Esophagus squamous epithelium (tissue), 4 donors: ENCODE measurements at regions not wholly inside any gene's neighbourhood (a gene's known extent, or its start where the extent isn't known, plus 50 kb on each side); places are given as distances from the start of the nearest gene placed in this dataset.

Source experiments
- POLR2A ChIP-seq, 4 donors: fragments of 450-650 bp; IDR thresholded peaks; one replicate each; pipeline ENCODE4 v1.6.1; 2017; ENCODE audit warnings: antibody characterized with exemption in 4 of 4, mild to moderate bottlenecking in 4 of 4, moderate library complexity in 3 of 4
- TF ChIP-seq, protein P1 (sequence below), 6 experiments: fragments of 450-650 bp in 4 of 6; fragments of 200-600 bp in 2 of 6; sonication (generic) in 2 of 6; IDR thresholded peaks; one replicate each; pipeline ENCODE4 v1.5.1; 2016 to 2019; ENCODE audit warnings: antibody characterized with exemption in 6 of 6, mild to moderate bottlenecking in 4 of 6, moderate library complexity in 4 of 6

DNA sequence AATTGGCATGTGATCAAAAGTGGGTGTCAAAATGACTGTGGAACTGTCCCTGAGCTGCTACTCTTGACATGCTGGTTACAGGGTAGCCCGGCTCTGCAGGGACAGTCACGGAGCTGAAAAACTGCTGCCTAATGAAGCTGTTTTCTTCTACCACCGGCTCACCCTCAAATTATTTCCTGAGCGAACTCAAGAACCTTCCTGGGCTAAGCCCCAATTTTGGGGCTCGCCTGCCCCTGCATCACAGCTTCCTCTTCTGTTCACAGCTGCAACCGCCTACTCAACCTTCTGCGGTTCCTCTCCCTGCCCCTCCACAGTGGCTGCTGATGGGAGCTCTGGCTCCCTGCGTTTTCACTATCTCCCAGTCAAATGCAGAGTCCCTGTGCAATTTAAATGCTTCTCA lies 110.8 kb upstream of the MLN start:
- TF ChIP-seq, protein P1, sequence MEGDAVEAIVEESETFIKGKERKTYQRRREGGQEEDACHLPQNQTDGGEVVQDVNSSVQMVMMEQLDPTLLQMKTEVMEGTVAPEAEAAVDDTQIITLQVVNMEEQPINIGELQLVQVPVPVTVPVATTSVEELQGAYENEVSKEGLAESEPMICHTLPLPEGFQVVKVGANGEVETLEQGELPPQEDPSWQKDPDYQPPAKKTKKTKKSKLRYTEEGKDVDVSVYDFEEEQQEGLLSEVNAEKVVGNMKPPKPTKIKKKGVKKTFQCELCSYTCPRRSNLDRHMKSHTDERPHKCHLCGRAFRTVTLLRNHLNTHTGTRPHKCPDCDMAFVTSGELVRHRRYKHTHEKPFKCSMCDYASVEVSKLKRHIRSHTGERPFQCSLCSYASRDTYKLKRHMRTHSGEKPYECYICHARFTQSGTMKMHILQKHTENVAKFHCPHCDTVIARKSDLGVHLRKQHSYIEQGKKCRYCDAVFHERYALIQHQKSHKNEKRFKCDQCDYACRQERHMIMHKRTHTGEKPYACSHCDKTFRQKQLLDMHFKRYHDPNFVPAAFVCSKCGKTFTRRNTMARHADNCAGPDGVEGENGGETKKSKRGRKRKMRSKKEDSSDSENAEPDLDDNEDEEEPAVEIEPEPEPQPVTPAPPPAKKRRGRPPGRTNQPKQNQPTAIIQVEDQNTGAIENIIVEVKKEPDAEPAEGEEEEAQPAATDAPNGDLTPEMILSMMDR (IDR thresholded peaks at IDR 0.05): no peak
- TF ChIP-seq POLR2A (IDR thresholded peaks at IDR 0.05): no peak
